Neural cell (in vitro differentiated cells): ENCODE measurements at regions not wholly inside any gene's neighbourhood (a gene's known extent, or its start where the extent isn't known, plus 50 kb on each side); places are given as distances from the start of the nearest gene placed in this dataset.

Experiments used
- H2AFZ ChIP-seq: fragments of 200-600, 300-800 bp; sonication (generic), shearing (Covaris generic); 2 replicates; pipeline ENCODE4 v1.6.0; 2014; ENCODE audit warnings: low read depth, mild to moderate bottlenecking, antibody characterized with exemption, low read length, moderate library complexity
- H3F3A ChIP-seq: fragments of 200-600 bp; shearing (Covaris generic); 2 replicates; pipeline ENCODE4 v1.6.1; 2016; ENCODE audit warnings: mild to moderate bottlenecking, moderate library complexity, mixed read lengths, antibody characterized with exemption, low read length; ENCODE audit not compliant: insufficient read depth, poor library complexity, severe bottlenecking
- H3K27ac ChIP-seq: fragments of 200-600, 300-800 bp; sonication (generic), shearing (Covaris generic); 2 replicates; pipeline ENCODE4 v1.5.1; 2014; ENCODE audit warnings: mild to moderate bottlenecking, low read length, moderate library complexity
- H3K27me3 ChIP-seq: fragments of 300-800, 200-600 bp; sonication (generic), shearing (Covaris generic); 2 replicates; pipeline ENCODE4 v1.6.0; 2014; ENCODE audit warnings: mild to moderate bottlenecking, low read depth, low read length, moderate library complexity; ENCODE audit not compliant: insufficient read depth
- H3K36me3 ChIP-seq: fragments of 300-800, 200-600 bp; sonication (generic), shearing (Covaris generic); 2 replicates; pipeline ENCODE4 v1.5.1; 2014; ENCODE audit warnings: mild to moderate bottlenecking, antibody characterized with exemption, low read length, moderate library complexity; ENCODE audit not compliant: insufficient read depth
- H3K4me2 ChIP-seq: fragments of 300-800, 200-600 bp; sonication (generic), shearing (Covaris generic); 2 replicates; pipeline ENCODE4 v1.6.0; 2014; ENCODE audit warnings: mild to moderate bottlenecking, low read length
- H3K4me3 ChIP-seq: fragments of 300-800, 200-600 bp; sonication (generic), shearing (Covaris generic); 2 replicates; pipeline ENCODE4 v1.5.1; 2014; ENCODE audit warnings: mild to moderate bottlenecking, low read length, moderate library complexity
- H3K79me2 ChIP-seq: fragments of 200-600 bp; shearing (Covaris generic); replicated peaks from 2 replicates; pipeline ENCODE4 v1.6.0; 2014; ENCODE audit warnings: mild to moderate bottlenecking, low read length, moderate library complexity; ENCODE audit not compliant: insufficient read depth
- H3K9ac ChIP-seq: fragments of 300-800, 200-600 bp; sonication (generic), shearing (Covaris generic); 2 replicates; pipeline ENCODE4 v1.6.1; 2016; ENCODE audit warnings: mild to moderate bottlenecking, low read length, mixed read lengths
- H3K9me2 ChIP-seq: fragments of 200-600 bp; shearing (Covaris generic); 2 replicates; pipeline ENCODE4 v1.6.1; 2016; ENCODE audit warnings: mild to moderate bottlenecking, low read length, mixed read lengths; ENCODE audit not compliant: insufficient read depth
- H3K9me3 ChIP-seq: fragments of 200-600, 300-800 bp; sonication (generic), shearing (Covaris generic); 2 replicates; pipeline ENCODE4 v1.6.1; 2016; ENCODE audit warnings: mild to moderate bottlenecking, mixed run types, low read length, moderate library complexity, mixed read lengths
- H4K20me1 ChIP-seq: fragments of 200-600 bp; shearing (Covaris generic); 2 replicates; pipeline ENCODE4 v1.6.1; 2016; ENCODE audit warnings: mild to moderate bottlenecking, mixed run types; ENCODE audit not compliant: insufficient read depth
- EP300 ChIP-seq: fragments of 450-650 bp; conservative IDR thresholded peaks from 2 replicates; pipeline ENCODE4 v1.6.1; 2014; ENCODE audit warnings: antibody characterized with exemption, mild to moderate bottlenecking, moderate library complexity; ENCODE audit not compliant: poor library complexity, severe bottlenecking
- EZH2 ChIP-seq: fragments of 200-600, 300-800 bp; shearing (Covaris generic), sonication (generic); IDR thresholded peaks from 2 replicates; pipeline ENCODE4 v1.6.1; 2014; ENCODE audit warnings: antibody characterized with exemption, low read length, borderline replicate concordance, mild to moderate bottlenecking; ENCODE audit not compliant: insufficient read depth, poor library complexity, severe bottlenecking
- MXI1 ChIP-seq: fragments of 450-650 bp; conservative IDR thresholded peaks from 2 replicates; pipeline ENCODE4 v1.6.1; 2014; ENCODE audit warnings: antibody characterized with exemption, mild to moderate bottlenecking; ENCODE audit not compliant: poor library complexity, severe bottlenecking
- POLR2AphosphoS5 ChIP-seq: IDR thresholded peaks from 2 replicates; pipeline ENCODE4 v1.6.1; 2012
- RAD21 ChIP-seq: fragments of 450-650 bp; conservative IDR thresholded peaks from 2 replicates; pipeline ENCODE4 v1.6.1; 2014; ENCODE audit warnings: antibody characterized with exemption, mild to moderate bottlenecking, moderate library complexity
- SMC3 ChIP-seq: fragments of 450-650 bp; conservative IDR thresholded peaks from 2 replicates; pipeline ENCODE4 v1.6.1; 2014; ENCODE audit warnings: antibody characterized with exemption, mild to moderate bottlenecking, moderate library complexity; ENCODE audit not compliant: poor library complexity
- TAF1 ChIP-seq: IDR thresholded peaks from 2 replicates; pipeline ENCODE4 v1.6.1; 2012; ENCODE audit warnings: low read depth
- TF ChIP-seq, protein P1 (sequence below): IDR thresholded peaks from 2 replicates; pipeline ENCODE4 v1.6.1; 2012; ENCODE audit warnings: borderline replicate concordance
- TF ChIP-seq, protein P2 (sequence below): fragments of 450-650 bp; IDR thresholded peaks from 2 replicates; pipeline ENCODE4 v1.5.1; 2014; ENCODE audit warnings: antibody characterized with exemption, mild to moderate bottlenecking, moderate library complexity; ENCODE audit not compliant: poor library complexity, severe bottlenecking

DNA sequence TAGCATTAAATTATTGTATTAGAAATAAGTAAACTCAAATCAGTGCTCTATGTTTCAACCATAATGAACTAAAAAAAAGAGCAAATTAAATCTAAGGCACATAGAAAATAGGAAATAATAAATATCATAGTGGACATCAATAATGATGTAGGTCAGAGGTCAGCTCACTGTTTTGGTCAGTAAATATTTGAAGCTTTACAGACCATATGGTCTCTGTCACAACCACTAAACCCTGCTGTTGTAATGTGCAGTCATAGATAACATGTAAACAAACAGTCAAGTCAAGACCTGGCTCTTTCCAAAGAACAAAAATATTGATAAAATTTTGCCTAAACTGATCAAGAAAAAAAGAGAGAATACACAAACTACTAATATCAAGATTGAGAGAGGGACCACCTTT, 615.0 kb downstream of the SH2D4B start:
- H4K20me1 ChIP-seq: no peaks in the 10 kb centered on the region
- H3K4me3 ChIP-seq: no peak overlapping the region
- no peaks in the 10 kb centered on the region for H3K36me3 ChIP-seq
- H2AFZ ChIP-seq: no peak overlapping the region
- no peak overlapping the region for H3K27ac ChIP-seq
- no peaks in the 10 kb centered on the region for H3K9me2 ChIP-seq
- H3K27me3 ChIP-seq: no peaks in the 10 kb centered on the region
- H3F3A ChIP-seq: no peaks in the 10 kb centered on the region
- no peak overlapping the region for H3K9ac ChIP-seq
- H3K79me2 ChIP-seq: no peaks in the 10 kb centered on the region
- H3K4me2 ChIP-seq: no peak overlapping the region
- no peak for TF ChIP-seq RAD21
- no peak for TF ChIP-seq MXI1
- TF ChIP-seq, protein P1, sequence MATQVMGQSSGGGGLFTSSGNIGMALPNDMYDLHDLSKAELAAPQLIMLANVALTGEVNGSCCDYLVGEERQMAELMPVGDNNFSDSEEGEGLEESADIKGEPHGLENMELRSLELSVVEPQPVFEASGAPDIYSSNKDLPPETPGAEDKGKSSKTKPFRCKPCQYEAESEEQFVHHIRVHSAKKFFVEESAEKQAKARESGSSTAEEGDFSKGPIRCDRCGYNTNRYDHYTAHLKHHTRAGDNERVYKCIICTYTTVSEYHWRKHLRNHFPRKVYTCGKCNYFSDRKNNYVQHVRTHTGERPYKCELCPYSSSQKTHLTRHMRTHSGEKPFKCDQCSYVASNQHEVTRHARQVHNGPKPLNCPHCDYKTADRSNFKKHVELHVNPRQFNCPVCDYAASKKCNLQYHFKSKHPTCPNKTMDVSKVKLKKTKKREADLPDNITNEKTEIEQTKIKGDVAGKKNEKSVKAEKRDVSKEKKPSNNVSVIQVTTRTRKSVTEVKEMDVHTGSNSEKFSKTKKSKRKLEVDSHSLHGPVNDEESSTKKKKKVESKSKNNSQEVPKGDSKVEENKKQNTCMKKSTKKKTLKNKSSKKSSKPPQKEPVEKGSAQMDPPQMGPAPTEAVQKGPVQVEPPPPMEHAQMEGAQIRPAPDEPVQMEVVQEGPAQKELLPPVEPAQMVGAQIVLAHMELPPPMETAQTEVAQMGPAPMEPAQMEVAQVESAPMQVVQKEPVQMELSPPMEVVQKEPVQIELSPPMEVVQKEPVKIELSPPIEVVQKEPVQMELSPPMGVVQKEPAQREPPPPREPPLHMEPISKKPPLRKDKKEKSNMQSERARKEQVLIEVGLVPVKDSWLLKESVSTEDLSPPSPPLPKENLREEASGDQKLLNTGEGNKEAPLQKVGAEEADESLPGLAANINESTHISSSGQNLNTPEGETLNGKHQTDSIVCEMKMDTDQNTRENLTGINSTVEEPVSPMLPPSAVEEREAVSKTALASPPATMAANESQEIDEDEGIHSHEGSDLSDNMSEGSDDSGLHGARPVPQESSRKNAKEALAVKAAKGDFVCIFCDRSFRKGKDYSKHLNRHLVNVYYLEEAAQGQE: no peak
- no peak for TF ChIP-seq POLR2AphosphoS5
- TF ChIP-seq TAF1: no peak
- TF ChIP-seq EZH2: no peak
- TF ChIP-seq, protein P2, sequence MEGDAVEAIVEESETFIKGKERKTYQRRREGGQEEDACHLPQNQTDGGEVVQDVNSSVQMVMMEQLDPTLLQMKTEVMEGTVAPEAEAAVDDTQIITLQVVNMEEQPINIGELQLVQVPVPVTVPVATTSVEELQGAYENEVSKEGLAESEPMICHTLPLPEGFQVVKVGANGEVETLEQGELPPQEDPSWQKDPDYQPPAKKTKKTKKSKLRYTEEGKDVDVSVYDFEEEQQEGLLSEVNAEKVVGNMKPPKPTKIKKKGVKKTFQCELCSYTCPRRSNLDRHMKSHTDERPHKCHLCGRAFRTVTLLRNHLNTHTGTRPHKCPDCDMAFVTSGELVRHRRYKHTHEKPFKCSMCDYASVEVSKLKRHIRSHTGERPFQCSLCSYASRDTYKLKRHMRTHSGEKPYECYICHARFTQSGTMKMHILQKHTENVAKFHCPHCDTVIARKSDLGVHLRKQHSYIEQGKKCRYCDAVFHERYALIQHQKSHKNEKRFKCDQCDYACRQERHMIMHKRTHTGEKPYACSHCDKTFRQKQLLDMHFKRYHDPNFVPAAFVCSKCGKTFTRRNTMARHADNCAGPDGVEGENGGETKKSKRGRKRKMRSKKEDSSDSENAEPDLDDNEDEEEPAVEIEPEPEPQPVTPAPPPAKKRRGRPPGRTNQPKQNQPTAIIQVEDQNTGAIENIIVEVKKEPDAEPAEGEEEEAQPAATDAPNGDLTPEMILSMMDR: no peak
- TF ChIP-seq EP300: no peak
- no peaks in the 10 kb centered on the region for H3K9me3 ChIP-seq

DNA sequence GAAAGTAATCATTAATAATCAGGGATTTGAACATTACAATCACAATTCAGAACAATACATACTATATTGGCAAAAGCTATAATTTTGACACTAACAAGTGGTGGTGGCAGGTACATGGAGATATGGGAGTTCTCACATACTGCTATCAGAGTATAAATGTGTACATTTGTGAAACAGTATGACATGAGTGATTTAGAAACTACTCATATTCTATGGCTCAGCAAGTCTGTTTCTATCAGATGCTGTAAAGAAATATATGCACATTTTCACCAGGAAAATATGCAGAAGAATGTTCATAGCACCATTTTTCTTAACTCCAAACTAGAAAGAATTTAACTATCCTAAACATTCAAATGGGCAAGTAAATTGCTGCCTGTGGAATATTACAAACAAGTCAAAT, 620.0 kb downstream of the SH2D4B start:
- no peaks in the 10 kb centered on the region for H3K9me2 ChIP-seq
- H3K36me3 ChIP-seq: no peaks in the 10 kb centered on the region
- no peak overlapping the region for H3K4me3 ChIP-seq
- no peak overlapping the region for H3K4me2 ChIP-seq
- H2AFZ ChIP-seq: no peak overlapping the region
- H3K27ac ChIP-seq: no peak overlapping the region
- H4K20me1 ChIP-seq: no peaks in the 10 kb centered on the region
- no peaks in the 10 kb centered on the region for H3K27me3 ChIP-seq
- H3F3A ChIP-seq: no peaks in the 10 kb centered on the region
- H3K79me2 ChIP-seq: no peaks in the 10 kb centered on the region
- no peaks in the 10 kb centered on the region for H3K9me3 ChIP-seq
- TF ChIP-seq TAF1 (no peak), RAD21 (no peak), SMC3 (no peak), EP300 (no peak), EZH2 (no peak), MXI1 (no peak), POLR2AphosphoS5 (no peak)
- TF ChIP-seq, protein P1: no peak
- TF ChIP-seq, protein P2: no peak
- no peak overlapping the region for H3K9ac ChIP-seq
